CD4-positive, alpha-beta T cell treated with Interleukin-1 beta for 1 hour (primary cell): ENCODE measurements at regions not wholly inside any gene's neighbourhood (a gene's known extent, or its start where the extent isn't known, plus 50 kb on each side); places are given as distances from the start of the nearest gene placed in this dataset.

Source experiments
- DNase-seq, 2 donors: peaks; one replicate each; pipeline ENCODE4 v3.0.0-alpha.2; 2020 to 2022

GRCh38 chr17:14004927-14005620 lies 64.2 kb upstream of the COX10 start:
- DNase-seq: no peak

GRCh38 chr17:14006249-14006942 lies 62.9 kb upstream of the COX10 start:
- no peak for DNase-seq

- no peak for DNase-seq
These were observed 61.4 kb upstream of the COX10 start for GRCh38 chr17:14007951-14008350.

GRCh38 chr17:14011036-14011692 lies 58.1 kb upstream of the COX10 start:
- DNase-seq: no peak

- DNase-seq: no peak
These were observed 57.4 kb upstream of the COX10 start for GRCh38 chr17:14011740-14012405.

- DNase-seq: no peak
These were observed 54.6 kb upstream of the COX10 start for GRCh38 chr17:14014657-14015056.

- DNase-seq: no peak
These were observed 54.0 kb upstream of the COX10 start for GRCh38 chr17:14015271-14015670.

GRCh38 chr17:14016858-14017257 lies 52.4 kb upstream of the COX10 start:
- DNase-seq: no peak

- no peak for DNase-seq
These were observed 49.9 kb upstream of the COX10 start for GRCh38 chr17:14019186-14019956.
